Ectodermal cell (in vitro differentiated cells): ENCODE measurements at regions not wholly inside any gene's neighbourhood (a gene's known extent, or its start where the extent isn't known, plus 50 kb on each side); places are given as distances from the start of the nearest gene placed in this dataset.
"Not testable (repeated sequence)": the region's sequence is repeated elsewhere in the genome, so short reads cannot be mapped to it uniquely, and the experiment has no call there.

Experiments
- H3K27ac ChIP-seq: 2 replicates; pipeline ENCODE4 v1.7.0; 2013; ENCODE audit warnings: mild to moderate bottlenecking, low read depth, low read length; ENCODE audit not compliant: insufficient read depth, poor library complexity, severe bottlenecking
- H3K27me3 ChIP-seq: 2 replicates; pipeline ENCODE4 v1.7.0; 2013; ENCODE audit warnings: mild to moderate bottlenecking, low read length; ENCODE audit not compliant: insufficient read depth, control insufficient read depth, poor library complexity, severe bottlenecking
- H3K36me3 ChIP-seq: one replicate; pipeline ENCODE4 v1.7.0; 2013; ENCODE audit warnings: low read length; ENCODE audit not compliant: control insufficient read depth, insufficient read depth
- H3K4me1 ChIP-seq: one replicate; pipeline ENCODE4 v1.7.0; 2013; ENCODE audit warnings: low read length; ENCODE audit not compliant: control insufficient read depth, insufficient read depth
- H3K4me3 ChIP-seq: 2 replicates; pipeline ENCODE4 v1.7.0; 2013; ENCODE audit warnings: low read depth, low read length, control low read depth; ENCODE audit not compliant: insufficient read depth
- H3K9me3 ChIP-seq: 2 replicates; pipeline ENCODE4 v1.7.0; 2013; ENCODE audit warnings: mild to moderate bottlenecking, low read length, moderate library complexity; ENCODE audit not compliant: control insufficient read depth
- WGBS, 2 experiments: methylation state at CpG; one replicate each; pipeline ENCODE4 v1.1.7; 2013; ENCODE audit warnings: missing lambda C conversion rate in 2 of 2; 5-methylcytosine and 5-hydroxymethylcytosine counted together

DNA sequence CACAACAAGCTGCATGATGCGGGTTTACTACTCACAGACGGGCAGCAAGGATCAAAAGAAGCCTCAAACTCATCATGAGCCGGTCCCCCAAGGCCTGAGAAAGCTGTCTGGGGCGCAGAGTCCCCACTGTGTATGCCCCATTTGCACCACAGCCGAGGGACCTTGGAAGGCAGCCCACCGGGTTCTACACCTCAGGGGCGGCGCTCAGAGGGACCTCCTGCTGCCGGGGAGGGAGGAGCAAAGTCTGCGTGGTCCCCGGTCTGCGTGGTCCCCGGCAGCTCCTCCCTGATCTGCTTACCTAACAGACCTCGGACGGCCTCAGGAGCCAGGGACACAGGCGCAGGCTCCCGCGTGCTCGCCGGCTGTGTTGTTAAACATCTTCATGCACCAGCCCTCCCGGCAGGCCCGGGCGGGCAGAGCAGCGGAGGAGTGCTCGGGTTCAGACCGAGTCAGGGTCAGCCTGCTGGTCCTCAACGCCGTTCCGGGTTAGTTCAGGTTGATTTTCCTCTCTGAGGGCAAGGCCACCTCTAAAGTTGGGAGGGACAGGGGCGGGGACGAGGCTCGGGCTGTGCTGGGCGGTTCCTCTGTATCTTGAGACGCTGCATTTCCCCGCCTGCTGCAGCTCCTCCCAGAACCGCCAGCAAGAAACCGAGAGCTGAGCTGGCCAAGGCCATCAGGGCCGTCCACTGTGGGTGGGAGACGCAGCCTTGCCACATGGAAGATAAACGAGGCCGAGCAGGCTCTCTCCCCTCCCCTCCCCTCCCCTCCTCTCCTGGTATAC is 74.6 kb downstream of the MRPL36 start:
- Histone ChIP-seq H3K4me3 (peak overlapping the region; percentile 9), H3K27ac (no peak overlapping the region), H3K36me3 (no peaks in the 10 kb centered on the region), H3K4me1 (peaks cover 5% of the 10 kb centered on the region), H3K9me3 (no peaks in the 10 kb centered on the region), H3K27me3 (peaks cover 23% of the 10 kb centered on the region)
- WGBS, 2 experiments: 31 to 40% methylated on average over 41 of the region's 41 CpGs

DNA sequence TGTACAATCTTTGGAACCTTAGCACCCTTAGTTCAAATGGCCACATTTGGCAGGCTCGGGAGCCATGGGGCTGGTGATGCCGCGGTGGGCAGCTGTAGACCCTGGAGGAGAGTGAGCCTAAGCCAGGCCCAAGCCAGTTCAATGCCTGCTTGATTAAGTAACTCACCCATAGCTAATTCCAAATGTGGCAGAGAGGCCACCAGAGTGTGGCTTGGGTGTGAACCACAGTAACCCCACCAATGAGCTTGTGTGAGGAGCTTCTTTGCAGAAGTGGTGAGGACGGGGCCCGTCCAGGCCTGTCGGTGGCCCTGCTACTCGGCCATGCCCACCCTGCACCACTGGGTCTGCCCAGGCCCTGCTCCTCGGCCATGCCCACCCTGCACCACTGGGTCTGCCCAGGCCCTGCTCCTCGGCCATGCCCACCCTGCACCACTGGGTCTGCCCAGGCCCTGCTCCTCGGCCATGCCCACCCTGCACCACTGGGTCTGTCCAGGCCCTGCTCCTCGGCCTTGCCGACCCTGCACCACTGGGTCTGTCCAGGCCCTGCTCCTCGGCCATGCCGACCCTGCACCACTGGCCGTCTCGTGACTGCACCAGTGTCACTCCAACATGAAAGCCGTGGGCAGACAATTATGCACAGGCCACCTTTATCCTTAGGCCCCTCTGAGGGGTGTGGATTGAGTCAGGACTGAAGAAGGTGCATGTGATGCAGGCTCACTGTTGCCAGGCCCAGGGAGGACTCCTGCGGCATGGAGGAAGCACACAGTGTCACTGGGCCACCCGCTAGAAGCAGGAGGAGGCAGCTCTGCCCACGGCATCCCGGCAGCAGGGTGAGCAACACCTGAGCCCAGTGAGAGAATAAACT is 75.4 kb downstream of the MRPL36 start:
- WGBS, 2 experiments: 90 to 91% methylated on average over 20 to 21 of the region's 21 CpGs
- peaks cover 5% of the 10 kb centered on the region for H3K4me1 ChIP-seq
- H3K4me3 ChIP-seq: no peak overlapping the region
- no peaks in the 10 kb centered on the region for H3K9me3 ChIP-seq
- no peak overlapping the region for H3K27ac ChIP-seq
- peaks cover 23% of the 10 kb centered on the region for H3K27me3 ChIP-seq
- no peaks in the 10 kb centered on the region for H3K36me3 ChIP-seq

DNA sequence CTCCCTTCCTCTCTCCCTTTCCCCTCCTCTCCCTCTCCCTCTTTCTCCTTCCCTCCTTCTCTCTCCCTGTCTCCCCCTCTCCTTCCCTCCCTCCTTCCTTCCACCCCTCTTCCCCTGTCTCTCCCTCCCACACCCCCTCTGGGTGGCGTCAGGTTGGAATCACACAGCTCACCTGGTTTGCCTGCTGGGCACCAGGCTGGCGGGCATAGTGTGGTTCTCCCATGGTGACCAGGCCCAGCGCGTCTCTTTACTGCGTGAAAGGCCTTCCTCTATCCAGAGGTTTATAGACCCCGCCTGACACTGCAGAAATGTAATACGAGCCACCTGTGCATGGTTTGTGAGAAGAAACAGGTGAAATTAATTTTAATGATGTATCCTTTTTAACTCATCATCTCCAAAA is 76.2 kb downstream of the MRPL36 start:
- WGBS, 2 experiments: 89 to 94% methylated on average over 7 of the region's 7 CpGs
- H3K4me1 ChIP-seq: peaks cover 5% of the 10 kb centered on the region
- H3K9me3 ChIP-seq: peaks cover 5% of the 10 kb centered on the region
- no peaks in the 10 kb centered on the region for H3K36me3 ChIP-seq
- H3K27me3 ChIP-seq: peaks cover 23% of the 10 kb centered on the region
- H3K4me3 ChIP-seq: no peak overlapping the region
- H3K27ac ChIP-seq: no peak overlapping the region

DNA sequence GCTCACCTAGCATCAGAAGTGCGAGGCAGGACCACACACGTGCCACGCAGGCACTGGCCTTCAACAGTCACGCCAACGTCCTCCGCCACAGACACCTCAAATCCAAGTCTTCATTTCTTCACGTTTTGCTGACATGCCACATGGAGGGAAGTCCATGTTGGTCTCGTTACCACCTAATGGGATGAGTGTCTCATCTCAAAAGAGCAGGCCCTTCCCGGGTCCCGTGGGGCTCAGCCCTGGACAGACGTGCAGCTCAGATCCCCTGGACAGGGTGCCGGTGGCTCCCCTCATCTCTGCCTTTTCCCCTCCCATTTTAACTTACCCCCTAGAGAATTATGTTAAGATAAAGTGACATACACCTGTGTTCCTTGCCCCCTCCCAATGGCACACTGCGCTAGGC is 76.8 kb downstream of the MRPL36 start:
- H3K4me1 ChIP-seq: peaks cover 5% of the 10 kb centered on the region
- no peaks in the 10 kb centered on the region for H3K36me3 ChIP-seq
- 88 to 90% methylated on average over 12 to 13 of the region's 13 CpGs for WGBS, 2 experiments

GRCh38 chr5:1720396-1721110 is 79.1 kb downstream of the MRPL36 start:
- 92 to 93% methylated on average over 21 of the region's 21 CpGs for WGBS, 2 experiments

More for the DNA sequence above, 76.8 kb downstream of the MRPL36 start:
- Histone ChIP-seq H3K9me3 (peaks cover 5% of the 10 kb centered on the region), H3K27me3 (peaks cover 23% of the 10 kb centered on the region), H3K27ac (no peak overlapping the region), H3K4me3 (no peak overlapping the region)

DNA sequence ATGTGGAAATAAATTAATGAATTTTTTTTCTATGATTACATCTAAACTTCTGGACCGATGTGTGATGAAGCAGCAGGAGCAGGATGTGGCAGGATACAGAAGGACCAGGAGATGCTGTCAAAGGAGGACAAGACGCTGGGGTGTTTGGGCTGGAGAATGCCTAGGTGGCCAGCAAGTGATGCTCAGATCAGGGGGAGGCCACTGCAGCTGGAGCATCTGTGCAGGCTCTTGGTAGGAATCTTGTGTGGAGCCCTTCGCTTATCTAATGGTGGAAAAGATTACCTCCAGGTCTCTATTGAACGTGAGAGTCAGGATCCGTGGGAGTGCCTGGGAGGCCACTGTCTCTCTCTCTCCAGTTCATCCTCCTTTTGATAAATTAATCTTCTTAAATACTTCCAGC is 79.8 kb downstream of the MRPL36 start:
- 77 to 79% methylated on average over 5 of the region's 5 CpGs for WGBS, 2 experiments
- Histone ChIP-seq H3K9me3 (peaks cover 5% of the 10 kb centered on the region), H3K4me1 (no peaks in the 10 kb centered on the region), H3K27me3 (peaks cover 6% of the 10 kb centered on the region), H3K4me3 (no peak overlapping the region), H3K27ac (no peak overlapping the region), H3K36me3 (no peaks in the 10 kb centered on the region)

More at GRCh38 chr5:1720396-1721110, 79.1 kb downstream of the MRPL36 start:
- Histone ChIP-seq H3K27me3 (peaks cover 13% of the 10 kb centered on the region), H3K4me3 (no peak overlapping the region), H3K27ac (no peak overlapping the region), H3K36me3 (no peaks in the 10 kb centered on the region), H3K9me3 (peaks cover 5% of the 10 kb centered on the region), H3K4me1 (no peaks in the 10 kb centered on the region)

- 69 to 87% methylated on average over 3 of the region's 3 CpGs for WGBS, 2 experiments
- no peaks in the 10 kb centered on the region for H3K4me1 ChIP-seq
- H3K36me3 ChIP-seq: no peaks in the 10 kb centered on the region
- peaks cover 5% of the 10 kb centered on the region for H3K9me3 ChIP-seq
- H3K4me3 ChIP-seq: no peak overlapping the region
- no peak overlapping the region for H3K27ac ChIP-seq
- no peaks in the 10 kb centered on the region for H3K27me3 ChIP-seq
Measured at GRCh38 chr5:1718669-1719068, 81.0 kb downstream of the MRPL36 start.

DNA sequence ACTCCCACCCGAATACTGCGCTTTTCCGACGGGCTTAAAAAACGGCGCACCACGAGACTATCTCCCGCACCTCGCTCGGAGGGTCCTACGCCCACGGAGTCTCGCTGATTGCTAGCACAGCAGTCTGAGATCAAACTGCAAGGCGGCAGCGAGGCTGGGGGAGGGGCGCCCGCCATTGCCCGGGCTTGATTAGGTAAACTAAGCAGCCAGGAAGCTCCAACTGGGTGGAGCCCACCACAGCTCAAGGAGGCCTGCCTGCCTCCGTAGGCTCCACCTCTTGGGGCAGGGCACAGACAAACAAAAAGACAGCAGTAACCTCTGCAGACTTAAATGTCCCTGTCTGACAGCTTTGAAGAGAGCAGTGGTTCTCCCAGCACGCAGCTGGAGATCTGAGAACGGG is 89.5 kb downstream of the MRPL36 start:
- not testable (repeated sequence) for H3K36me3 ChIP-seq, H3K27me3 ChIP-seq, H3K9me3 ChIP-seq, H3K4me3 ChIP-seq, H3K27ac ChIP-seq
- 5 to 8% methylated on average over 18 of the region's 21 CpGs for WGBS, 2 experiments
- peaks cover 10% of the 10 kb centered on the region for H3K4me1 ChIP-seq

DNA sequence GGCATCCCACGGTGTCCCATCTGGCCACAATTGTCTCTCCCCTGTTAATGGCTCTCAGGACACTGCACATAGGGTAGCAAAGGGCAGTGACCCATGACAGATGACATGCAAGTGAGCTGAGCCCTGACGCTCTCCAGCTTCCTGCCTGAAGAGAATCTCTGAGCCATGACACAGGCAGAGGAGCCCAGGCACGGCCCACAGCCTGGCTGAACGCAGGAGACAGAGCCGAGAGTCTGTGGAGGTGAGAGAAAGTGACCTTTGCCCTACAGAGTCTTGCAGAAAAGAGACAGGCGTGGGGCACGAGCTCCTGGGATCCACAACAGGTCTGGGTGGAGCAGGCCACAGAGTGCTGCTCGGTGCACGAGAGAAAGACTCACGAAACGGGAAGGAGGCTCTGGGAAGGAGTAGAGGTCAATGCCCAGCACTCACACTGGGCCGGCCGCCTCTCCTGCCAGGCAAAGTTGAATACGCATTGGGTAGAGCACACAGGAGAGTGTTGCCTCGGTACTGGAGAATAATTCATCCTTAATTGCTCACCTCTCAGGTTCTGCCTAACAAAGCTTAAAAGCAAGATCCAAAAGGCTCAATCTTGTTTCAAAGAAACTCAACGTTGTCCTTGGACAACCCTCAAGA is 90.3 kb downstream of the MRPL36 start:
- Histone ChIP-seq H3K27ac (no peak overlapping the region), H3K4me1 (peaks cover 10% of the 10 kb centered on the region), H3K27me3 (no peaks in the 10 kb centered on the region), H3K4me3 (no peak overlapping the region), H3K36me3 (no peaks in the 10 kb centered on the region), H3K9me3 (no peaks in the 10 kb centered on the region)
- WGBS, 2 experiments: 44 to 46% methylated on average over 16 of the region's 16 CpGs
